ENCODE measurements at regions not wholly inside any gene's neighbourhood (a gene's known extent, or its start where the extent isn't known, plus 50 kb on each side); places are given as distances from the start of the nearest gene placed in this dataset.

DNA sequence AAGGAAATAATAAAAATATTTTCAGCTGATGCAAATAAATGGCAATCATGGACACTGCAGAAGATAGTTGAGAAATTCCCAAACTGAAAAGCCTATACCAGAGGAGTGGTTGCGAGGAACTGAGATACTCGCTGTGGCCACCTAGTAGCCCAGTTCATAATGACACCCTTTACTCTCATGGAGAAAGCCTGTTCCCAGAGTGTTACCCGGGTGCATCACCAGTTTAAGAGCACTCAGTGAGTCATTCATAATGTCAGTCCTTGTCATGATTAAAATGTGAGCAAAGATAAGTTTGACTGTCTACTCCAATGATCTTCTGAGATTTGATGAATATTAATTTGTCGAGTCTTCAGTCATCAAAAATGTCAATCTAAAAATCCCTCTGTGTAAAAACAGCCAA is 138.4 kb upstream of the LRRC3B start:
- TF ChIP-seq, protein P1, sequence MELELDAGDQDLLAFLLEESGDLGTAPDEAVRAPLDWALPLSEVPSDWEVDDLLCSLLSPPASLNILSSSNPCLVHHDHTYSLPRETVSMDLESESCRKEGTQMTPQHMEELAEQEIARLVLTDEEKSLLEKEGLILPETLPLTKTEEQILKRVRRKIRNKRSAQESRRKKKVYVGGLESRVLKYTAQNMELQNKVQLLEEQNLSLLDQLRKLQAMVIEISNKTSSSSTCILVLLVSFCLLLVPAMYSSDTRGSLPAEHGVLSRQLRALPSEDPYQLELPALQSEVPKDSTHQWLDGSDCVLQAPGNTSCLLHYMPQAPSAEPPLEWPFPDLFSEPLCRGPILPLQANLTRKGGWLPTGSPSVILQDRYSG (tag; conservative IDR thresholded peaks at IDR 0.05; ENCODE audit: low read depth) = no peak
- TF ChIP-seq, protein P2, sequence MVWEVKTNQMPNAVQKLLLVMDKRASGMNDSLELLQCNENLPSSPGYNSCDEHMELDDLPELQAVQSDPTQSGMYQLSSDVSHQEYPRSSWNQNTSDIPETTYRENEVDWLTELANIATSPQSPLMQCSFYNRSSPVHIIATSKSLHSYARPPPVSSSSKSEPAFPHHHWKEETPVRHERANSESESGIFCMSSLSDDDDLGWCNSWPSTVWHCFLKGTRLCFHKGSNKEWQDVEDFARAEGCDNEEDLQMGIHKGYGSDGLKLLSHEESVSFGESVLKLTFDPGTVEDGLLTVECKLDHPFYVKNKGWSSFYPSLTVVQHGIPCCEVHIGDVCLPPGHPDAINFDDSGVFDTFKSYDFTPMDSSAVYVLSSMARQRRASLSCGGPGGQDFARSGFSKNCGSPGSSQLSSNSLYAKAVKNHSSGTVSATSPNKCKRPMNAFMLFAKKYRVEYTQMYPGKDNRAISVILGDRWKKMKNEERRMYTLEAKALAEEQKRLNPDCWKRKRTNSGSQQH (CRISPR knock-in tag; IDR thresholded peaks at IDR 0.05) = no peak
- TF ChIP-seq, protein P3, sequence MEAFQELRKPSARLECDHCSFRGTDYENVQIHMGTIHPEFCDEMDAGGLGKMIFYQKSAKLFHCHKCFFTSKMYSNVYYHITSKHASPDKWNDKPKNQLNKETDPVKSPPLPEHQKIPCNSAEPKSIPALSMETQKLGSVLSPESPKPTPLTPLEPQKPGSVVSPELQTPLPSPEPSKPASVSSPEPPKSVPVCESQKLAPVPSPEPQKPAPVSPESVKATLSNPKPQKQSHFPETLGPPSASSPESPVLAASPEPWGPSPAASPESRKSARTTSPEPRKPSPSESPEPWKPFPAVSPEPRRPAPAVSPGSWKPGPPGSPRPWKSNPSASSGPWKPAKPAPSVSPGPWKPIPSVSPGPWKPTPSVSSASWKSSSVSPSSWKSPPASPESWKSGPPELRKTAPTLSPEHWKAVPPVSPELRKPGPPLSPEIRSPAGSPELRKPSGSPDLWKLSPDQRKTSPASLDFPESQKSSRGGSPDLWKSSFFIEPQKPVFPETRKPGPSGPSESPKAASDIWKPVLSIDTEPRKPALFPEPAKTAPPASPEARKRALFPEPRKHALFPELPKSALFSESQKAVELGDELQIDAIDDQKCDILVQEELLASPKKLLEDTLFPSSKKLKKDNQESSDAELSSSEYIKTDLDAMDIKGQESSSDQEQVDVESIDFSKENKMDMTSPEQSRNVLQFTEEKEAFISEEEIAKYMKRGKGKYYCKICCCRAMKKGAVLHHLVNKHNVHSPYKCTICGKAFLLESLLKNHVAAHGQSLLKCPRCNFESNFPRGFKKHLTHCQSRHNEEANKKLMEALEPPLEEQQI (IDR thresholded peaks at IDR 0.05) = no peak
- H3K27ac ChIP-seq (ENCODE audit: extremely low read depth, low read depth, low read length) = no peak overlapping the region
- no peaks in the 10 kb centered on the region for H3K27me3 ChIP-seq (ENCODE audit: control insufficient read depth in 2 of 2, insufficient read depth in 2 of 2, low read length in 2 of 2)
- H3K9me1 ChIP-seq (ENCODE audit: control insufficient read depth, insufficient read depth, low read length) = no peaks in the 10 kb centered on the region
- ChIA-PET POLR2A (no interaction called here), CTCF (ENCODE audit: low intra/inter-chr PET ratio) (no interaction called here)
- H3K4me1 ChIP-seq (replicated peaks in 1 of 2; ENCODE audit: control insufficient read depth in 2 of 2, insufficient read depth in 2 of 2, low read length in 2 of 2) = no peaks in the 10 kb centered on the region
- DNase-seq (ENCODE audit: extremely low read depth in 1 of 4, low spot score in 3 of 4) (no peak), ATAC-seq (no peak), FAIRE-seq (no peak)
- in situ Hi-C loops (cut with MboI) (no loop called here), intact Hi-C loops (cut with micrococcal nuclease) (no loop called here)
- no peak overlapping the region for H3K9ac ChIP-seq (ENCODE audit: insufficient read depth in 1 of 2, low read depth in 2 of 2, low read length in 2 of 2)
- H4K20me1 ChIP-seq (replicated peaks; ENCODE audit: control insufficient read depth, insufficient read depth, low read length) = no peaks in the 10 kb centered on the region
- no peak overlapping the region for H3K4me2 ChIP-seq (ENCODE audit: insufficient read depth, low read length)
- no peak overlapping the region for H2AFZ ChIP-seq (ENCODE audit: low read depth, low read length)
- no peaks in the 10 kb centered on the region for H3K36me3 ChIP-seq (ENCODE audit: control insufficient read depth, insufficient read depth, low read length)
- no peak overlapping the region for H3K4me3 ChIP-seq
- no TSS peak for BruUV-seq (replicated peaks)
- no peaks in the 10 kb centered on the region for H3K79me2 ChIP-seq (ENCODE audit: control insufficient read depth, insufficient read depth, low read length)
- 2% methylated on average over 4 of the region's 4 CpGs for WGBS (ENCODE audit: insufficient coverage, low coverage, missing lambda C conversion rate)
- 0 out of 2 replicates have a peak, but pooled peaks cover 2% of the 10 kb centered on the region for H3K9me3 ChIP-seq (replicated peaks; ENCODE audit: control insufficient read depth, insufficient read depth, low read depth, low read length)

Measured in K562 (cell line).